OCI-LY7 (cell line): ENCODE measurements at regions not wholly inside any gene's neighbourhood (a gene's known extent, or its start where the extent isn't known, plus 50 kb on each side); places are given as distances from the start of the nearest gene placed in this dataset.
A peak's percentile ranks its signal among the peaks of the same experiment; 100 is the strongest.
"Not testable (repeated sequence)": the region's sequence is repeated elsewhere in the genome, so short reads cannot be mapped to it uniquely, and the experiment has no call there.

ENCODE experiments used
- BruUV-seq: library from RNA; stranded (reverse); fragments of 400-500 nt; replicated peaks from 2 replicates; lab custom pipeline; 2021; lab: Mats Ljungman, UMichigan
- CTCF ChIA-PET: fragments of 300-600 bp; sonication (Branson Sonifier 250); formaldehyde crosslinking; loops from one replicate; lab custom pipeline; 2022; ENCODE audit warnings: antibody characterized with exemption; ENCODE audit not compliant: unreplicated experiment; lab: Charles Lee
- POLR2A ChIA-PET: fragments of 300-600 bp; sonication (Branson Sonifier 250); formaldehyde crosslinking; loops from one replicate; lab custom pipeline; 2022; ENCODE audit warnings: antibody characterized with exemption; lab: Charles Lee
- DNase-seq: peaks from one replicate; pipeline ENCODE4 v3.0.0-alpha.2; 2015; ENCODE audit warnings: low spot score
- H2AFZ ChIP-seq: fragments of 200-600 bp; sonication (generic), shearing (Covaris generic); 2 replicates; pipeline ENCODE4 v1.6.1; 2014; ENCODE audit warnings: mild to moderate bottlenecking, antibody characterized with exemption, low read length, moderate library complexity
- H3K27ac ChIP-seq: fragments of 200-600 bp; sonication (generic); 2 replicates; pipeline ENCODE4 v1.5.1; 2014; ENCODE audit warnings: mixed run types, low read depth, mild to moderate bottlenecking, moderate library complexity, low read length, inconsistent platforms; ENCODE audit not compliant: poor library complexity, severe bottlenecking
- H3K36me3 ChIP-seq: fragments of 200-600 bp; sonication (generic); 2 replicates; pipeline ENCODE4 v1.6.1; 2014; ENCODE audit warnings: mild to moderate bottlenecking, antibody characterized with exemption, low read length, moderate library complexity, mixed read lengths; ENCODE audit not compliant: insufficient read depth
- H3K4me1 ChIP-seq: fragments of 200-600 bp; sonication (generic); 2 replicates; pipeline ENCODE4 v1.5.1; 2014; ENCODE audit warnings: mild to moderate bottlenecking, low read length; ENCODE audit not compliant: insufficient read depth, poor library complexity, severe bottlenecking
- H3K4me2 ChIP-seq: fragments of 200-600 bp; sonication (generic); 2 replicates; pipeline ENCODE4 v1.6.1; 2014; ENCODE audit warnings: mild to moderate bottlenecking, low read length
- H3K4me3 ChIP-seq: fragments of 200-600 bp; sonication (generic); 2 replicates; pipeline ENCODE4 v1.5.1; 2014; ENCODE audit warnings: mild to moderate bottlenecking, low read depth, low read length; ENCODE audit not compliant: poor library complexity, severe bottlenecking
- H3K79me2 ChIP-seq: fragments of 200-600 bp; sonication (generic); 2 replicates; pipeline ENCODE4 v1.6.1; 2016; ENCODE audit warnings: low read depth, mild to moderate bottlenecking, low read length, moderate library complexity, mixed read lengths; ENCODE audit not compliant: insufficient read depth
- H3K9me2 ChIP-seq: fragments of 200-600 bp; sonication (generic); 2 replicates; pipeline ENCODE4 v1.6.1; 2016; ENCODE audit warnings: mild to moderate bottlenecking, low read length, mixed read lengths; ENCODE audit not compliant: insufficient read depth
- H3K9me3 ChIP-seq: fragments of 200-600 bp; sonication (generic); 2 replicates; pipeline ENCODE4 v1.6.1; 2014; ENCODE audit warnings: mild to moderate bottlenecking, mixed run types, low read length, mixed read lengths
- H4K20me1 ChIP-seq: fragments of 200-600 bp; sonication (generic); 2 replicates; pipeline ENCODE4 v1.6.1; 2014; ENCODE audit warnings: mild to moderate bottlenecking, antibody characterized with exemption, low read length, moderate library complexity, mixed read lengths; ENCODE audit not compliant: insufficient read depth
- CTCF ChIP-seq: fragments of 200-600 bp; sonication (generic); conservative IDR thresholded peaks from 2 replicates; pipeline ENCODE4 v1.5.1; 2014; ENCODE audit warnings: mild to moderate bottlenecking, antibody characterized with exemption, low read length, moderate library complexity, mixed read lengths
- EZH2phosphoT487 ChIP-seq: fragments of 200-600 bp; sonication (generic); IDR thresholded peaks from 2 replicates; pipeline ENCODE4 v1.6.1; 2018; ENCODE audit warnings: low read depth, borderline replicate concordance, mild to moderate bottlenecking, mixed run types, antibody characterized with exemption, low read length, moderate library complexity, mixed read lengths
- intact Hi-C: fragments of 100-400 bp; cut with micrococcal nuclease; formaldehyde crosslinking; loops from one replicate; pipeline ENCODE4 v1.10.0; 2022; ENCODE audit not compliant: unreplicated experiment

- Histone ChIP-seq H3K4me2 (no peak overlapping the region), H3K36me3 (no peaks in the 10 kb centered on the region), H3K4me1 (no peaks in the 10 kb centered on the region), H2AFZ (no peak overlapping the region), H3K79me2 (no peaks in the 10 kb centered on the region), H3K27ac (no peak overlapping the region), H4K20me1 (no peaks in the 10 kb centered on the region), H3K4me3 (no peak overlapping the region), H3K9me2 (no peaks in the 10 kb centered on the region), H3K9me3 (no peaks in the 10 kb centered on the region)
- intact Hi-C loops, result loop anchor here (10.0 kb wide), 1 partner anchor 252 kb away; no protein-coding TSS in a partner anchor
- BruUV-seq, result no TSS peak
- ChIA-PET POLR2A (interaction anchor here (0.6 kb wide), 1 partner anchor 350 kb away, joined by 3 read pairs; no protein-coding TSS in a partner anchor), CTCF (no interaction called here)
- no peak for DNase-seq
- TF ChIP-seq CTCF, result no peak
- TF ChIP-seq EZH2phosphoT487, result no peak
Measured at GRCh38 chr2:14902953-14903352, 270.4 kb downstream of the LRATD1 start.

DNA sequence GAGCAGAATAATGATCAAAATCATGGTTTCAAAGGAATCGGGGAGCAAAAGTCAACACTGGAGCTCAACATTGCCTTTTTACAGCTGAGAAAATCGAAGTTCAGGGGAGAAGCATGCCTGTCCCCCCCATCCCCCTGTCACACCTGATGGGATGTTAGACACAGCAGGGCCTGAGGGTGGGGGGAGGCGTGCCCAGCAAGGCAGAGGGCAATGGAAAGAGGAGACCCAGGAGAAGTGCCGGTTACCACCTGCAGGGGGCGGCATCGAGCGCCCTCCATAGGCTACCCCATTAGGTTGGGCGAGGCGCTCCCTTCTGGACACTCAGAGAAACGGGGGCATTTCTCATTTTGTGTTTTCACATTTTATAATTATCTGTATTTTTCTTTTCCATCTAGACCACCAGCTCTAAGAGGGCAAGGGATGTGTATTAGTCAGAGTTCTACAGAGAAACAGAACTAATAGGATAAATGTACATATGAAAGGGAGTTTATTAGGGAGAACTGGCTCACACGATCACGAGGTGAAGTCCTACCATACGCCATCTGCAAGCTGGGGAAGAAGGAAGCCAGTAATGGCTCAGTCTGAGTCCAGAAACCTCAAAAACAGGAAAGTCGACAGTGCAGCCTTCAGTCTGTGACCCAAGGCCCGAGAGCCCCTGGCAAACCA is 271.3 kb downstream of the LRATD1 start:
- intact Hi-C loops, result loop anchor here (2.0 to 10.0 kb wide), 2 partner anchors 251 to 673 kb away; no protein-coding TSS in a partner anchor
- CTCF ChIA-PET, result interaction anchor here (0.6 kb wide), 1 partner anchor 674 kb away, joined by 3 read pairs; no protein-coding TSS in a partner anchor
- Histone ChIP-seq H3K36me3 (no peaks in the 10 kb centered on the region), H3K4me3 (no peak overlapping the region), H3K9me2 (no peaks in the 10 kb centered on the region), H2AFZ (no peak overlapping the region), H3K79me2 (no peaks in the 10 kb centered on the region), H3K4me1 (no peaks in the 10 kb centered on the region), H3K9me3 (no peaks in the 10 kb centered on the region), H4K20me1 (no peaks in the 10 kb centered on the region), H3K4me2 (no peak overlapping the region), H3K27ac (no peak overlapping the region)
- POLR2A ChIA-PET, result interaction anchor here (0.6 kb wide), 1 partner anchor 351 kb away, joined by 3 read pairs; no protein-coding TSS in a partner anchor
- BruUV-seq, result no TSS peak
- no peak for TF ChIP-seq EZH2phosphoT487
- peak; percentile 99 for TF ChIP-seq CTCF
- DNase-seq, result peak; percentile 75

- H2AFZ ChIP-seq, POLR2A ChIA-PET, H4K20me1 ChIP-seq, H3K27ac ChIP-seq, DNase-seq, H3K9me3 ChIP-seq, H3K9me2 ChIP-seq, H3K4me3 ChIP-seq, H3K4me2 ChIP-seq, H3K36me3 ChIP-seq, BruUV-seq, H3K79me2 ChIP-seq, H3K4me1 ChIP-seq: not testable (repeated sequence)
- CTCF ChIA-PET, result interaction anchor here (0.6 kb wide), 1 partner anchor 673 kb away, joined by 3 read pairs; no protein-coding TSS in a partner anchor
- intact Hi-C loops, result loop anchor here (2.0 to 10.0 kb wide), 2 partner anchors 250 to 672 kb away; no protein-coding TSS in a partner anchor
Measured at GRCh38 chr2:14904378-14904777, 271.9 kb downstream of the LRATD1 start.
